ENCODE measurements at regions not wholly inside any gene's neighbourhood (a gene's known extent, or its start where the extent isn't known, plus 50 kb on each side); places are given as distances from the start of the nearest gene placed in this dataset.

- TF ChIP-seq, protein P1, sequence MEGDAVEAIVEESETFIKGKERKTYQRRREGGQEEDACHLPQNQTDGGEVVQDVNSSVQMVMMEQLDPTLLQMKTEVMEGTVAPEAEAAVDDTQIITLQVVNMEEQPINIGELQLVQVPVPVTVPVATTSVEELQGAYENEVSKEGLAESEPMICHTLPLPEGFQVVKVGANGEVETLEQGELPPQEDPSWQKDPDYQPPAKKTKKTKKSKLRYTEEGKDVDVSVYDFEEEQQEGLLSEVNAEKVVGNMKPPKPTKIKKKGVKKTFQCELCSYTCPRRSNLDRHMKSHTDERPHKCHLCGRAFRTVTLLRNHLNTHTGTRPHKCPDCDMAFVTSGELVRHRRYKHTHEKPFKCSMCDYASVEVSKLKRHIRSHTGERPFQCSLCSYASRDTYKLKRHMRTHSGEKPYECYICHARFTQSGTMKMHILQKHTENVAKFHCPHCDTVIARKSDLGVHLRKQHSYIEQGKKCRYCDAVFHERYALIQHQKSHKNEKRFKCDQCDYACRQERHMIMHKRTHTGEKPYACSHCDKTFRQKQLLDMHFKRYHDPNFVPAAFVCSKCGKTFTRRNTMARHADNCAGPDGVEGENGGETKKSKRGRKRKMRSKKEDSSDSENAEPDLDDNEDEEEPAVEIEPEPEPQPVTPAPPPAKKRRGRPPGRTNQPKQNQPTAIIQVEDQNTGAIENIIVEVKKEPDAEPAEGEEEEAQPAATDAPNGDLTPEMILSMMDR (IDR thresholded peaks at IDR 0.05), result no peak
Observed at GRCh38 chr1:58909914-58910681, 126.3 kb upstream of the JUN start.

- TF ChIP-seq, protein P1 (IDR thresholded peaks at IDR 0.05), result no peak
Observed at GRCh38 chr1:58911841-58912499, 128.1 kb upstream of the JUN start.

- TF ChIP-seq, protein P1 (IDR thresholded peaks at IDR 0.05), result no peak
Observed at GRCh38 chr1:58914925-58915324, 131.1 kb upstream of the JUN start.

- TF ChIP-seq, protein P1 (IDR thresholded peaks at IDR 0.05), result no peak
Observed at GRCh38 chr1:58917436-58917835, 133.6 kb upstream of the JUN start.

DNA sequence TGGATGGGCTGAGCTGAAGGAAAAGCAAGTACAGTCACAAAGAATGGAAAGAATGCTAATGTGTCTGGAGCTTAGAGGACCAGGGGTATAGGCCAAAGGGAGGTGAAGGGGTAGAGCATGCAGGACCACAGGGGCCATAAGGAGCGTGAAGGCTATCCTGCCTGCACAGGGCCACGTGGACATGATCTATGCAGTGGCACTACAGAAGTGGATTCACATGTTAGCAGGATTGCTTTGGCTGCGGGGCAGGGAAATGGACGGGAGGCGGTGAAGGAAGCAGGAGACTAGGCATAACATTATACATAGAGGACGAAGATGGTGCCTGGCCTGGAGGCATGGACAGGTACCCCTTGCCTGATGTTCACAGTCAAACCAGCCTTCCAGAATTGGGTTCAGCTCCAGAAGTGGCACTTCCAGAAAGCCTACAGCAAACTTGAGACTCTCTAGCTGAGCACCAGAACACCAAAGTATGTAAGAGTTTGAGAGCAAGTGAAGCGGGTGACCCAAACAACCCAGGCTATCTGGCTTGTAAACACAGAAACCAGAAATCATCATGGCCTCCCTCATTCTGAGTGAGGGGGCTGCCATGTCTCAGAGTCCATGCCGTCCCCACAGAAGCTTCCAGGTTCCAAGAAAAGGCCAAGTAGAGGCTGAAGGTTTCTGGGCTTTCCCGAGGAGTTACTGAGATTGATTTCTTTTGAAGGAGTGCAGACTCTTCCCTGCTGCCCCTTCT lies 135.5 kb upstream of the JUN start:
- TF ChIP-seq, protein P1 (IDR thresholded peaks at IDR 0.05), result no peak

DNA sequence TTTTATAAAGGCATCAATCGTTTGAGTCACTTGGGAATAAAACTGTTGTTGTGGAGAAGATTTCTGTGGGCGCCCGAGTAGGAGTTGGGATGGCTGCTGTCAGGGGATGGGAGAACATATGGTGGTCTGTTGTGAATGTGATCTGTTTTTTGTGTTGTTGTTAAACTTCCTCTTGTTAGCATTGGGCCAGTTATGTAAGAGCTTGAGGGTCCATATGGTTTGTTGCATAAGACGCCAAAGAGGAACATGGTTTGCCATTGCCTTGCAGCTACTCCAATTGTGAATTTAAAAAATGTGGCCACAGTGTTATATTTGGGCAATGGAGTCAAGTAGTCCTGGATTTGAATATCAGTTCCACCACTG lies 136.1 kb upstream of the JUN start:
- TF ChIP-seq, protein P1 (IDR thresholded peaks at IDR 0.05), result no peak

DNA sequence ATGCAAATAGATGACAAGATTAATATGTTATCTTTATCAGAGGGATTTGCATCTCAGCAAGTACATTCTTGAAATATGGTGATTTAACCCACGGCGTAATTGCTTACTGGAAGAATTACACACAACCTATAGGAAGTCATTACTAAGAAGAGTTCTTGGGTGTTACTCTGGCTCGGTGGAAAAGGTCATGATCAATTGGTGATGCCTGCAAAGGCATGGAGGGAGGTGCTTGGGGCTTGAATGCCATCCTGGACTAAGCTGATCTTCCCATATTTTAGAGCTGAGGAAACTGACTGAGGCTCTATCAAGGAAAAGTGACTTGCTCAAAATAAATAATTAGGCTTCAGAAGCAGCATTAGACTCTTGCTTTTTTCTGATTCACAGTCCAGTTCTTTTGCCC lies 137.5 kb upstream of the JUN start:
- TF ChIP-seq, protein P1 (IDR thresholded peaks at IDR 0.05), result no peak
